ENCODE measurements at regions not wholly inside any gene's neighbourhood (a gene's known extent, or its start where the extent isn't known, plus 50 kb on each side); places are given as distances from the start of the nearest gene placed in this dataset.

DNA sequence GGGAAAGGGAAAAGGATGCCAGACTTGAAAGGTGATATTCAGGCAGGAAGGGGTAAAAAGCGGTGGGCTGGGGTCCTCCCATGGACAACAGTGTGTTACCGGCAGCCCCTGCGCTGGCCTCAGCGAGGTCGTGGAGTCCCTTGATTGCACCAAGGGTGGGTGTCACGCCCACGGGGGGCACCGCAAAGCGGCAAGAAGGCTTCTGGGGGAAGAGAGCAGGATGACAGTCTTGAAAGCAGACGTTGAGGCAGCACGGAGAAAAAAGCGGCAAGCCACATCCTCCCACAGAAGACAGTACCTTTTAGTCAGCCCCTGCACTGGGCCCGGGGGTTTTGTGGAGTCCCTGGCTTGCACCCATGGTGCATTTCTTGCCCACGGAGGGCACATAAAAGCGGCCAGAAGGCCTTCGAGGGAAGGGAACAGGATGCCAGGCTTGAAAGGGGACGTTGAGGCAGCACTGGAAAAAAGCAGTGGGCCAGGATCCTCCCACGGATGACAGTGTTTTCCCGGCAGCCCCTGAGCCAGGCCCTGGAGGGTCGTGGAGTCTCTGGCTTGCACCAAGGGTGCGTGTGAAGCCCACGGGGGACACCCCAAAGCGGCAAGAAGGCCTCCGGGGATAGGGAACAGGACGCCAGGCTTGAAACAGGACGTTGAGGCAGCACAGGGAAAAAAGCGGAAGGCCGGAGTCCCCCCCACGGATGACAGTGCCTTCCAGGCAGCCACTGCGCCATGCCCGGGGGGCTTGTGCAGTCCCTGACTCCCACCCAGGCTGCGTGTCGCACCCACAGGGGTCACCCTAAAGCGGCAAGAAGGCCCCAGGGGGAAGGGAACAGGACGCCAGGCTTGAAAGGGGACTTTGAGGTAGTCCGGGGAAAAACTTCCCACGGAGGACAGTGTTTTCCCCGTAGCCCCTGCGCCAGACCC is 162.2 kb upstream of the ALG10B start:
- DNase-seq = no peak
- Histone ChIP-seq H3K27ac (no peak overlapping the region), H3K9me3 (peaks cover 0 to 8% (median 0%) of the 10 kb centered on the region in 12 donors), H3K36me3 (no peaks in the 10 kb centered on the region), H3K4me1 (no peaks in the 10 kb centered on the region), H3K4me3 (no peak overlapping the region), H3K27me3 (no peaks in the 10 kb centered on the region)
- ATAC-seq = no peak
- intact Hi-C loops (cut with DNase I) = loop anchor here in 1 of 10 donors (10.0 kb wide), 1 partner anchor 140 kb away; no protein-coding TSS in a partner anchor
- 83 to 88% (median 85%) methylated on average over 37 to 39 of the region's 39 CpGs for WGBS, 4 donors
- TF ChIP-seq, protein P1, sequence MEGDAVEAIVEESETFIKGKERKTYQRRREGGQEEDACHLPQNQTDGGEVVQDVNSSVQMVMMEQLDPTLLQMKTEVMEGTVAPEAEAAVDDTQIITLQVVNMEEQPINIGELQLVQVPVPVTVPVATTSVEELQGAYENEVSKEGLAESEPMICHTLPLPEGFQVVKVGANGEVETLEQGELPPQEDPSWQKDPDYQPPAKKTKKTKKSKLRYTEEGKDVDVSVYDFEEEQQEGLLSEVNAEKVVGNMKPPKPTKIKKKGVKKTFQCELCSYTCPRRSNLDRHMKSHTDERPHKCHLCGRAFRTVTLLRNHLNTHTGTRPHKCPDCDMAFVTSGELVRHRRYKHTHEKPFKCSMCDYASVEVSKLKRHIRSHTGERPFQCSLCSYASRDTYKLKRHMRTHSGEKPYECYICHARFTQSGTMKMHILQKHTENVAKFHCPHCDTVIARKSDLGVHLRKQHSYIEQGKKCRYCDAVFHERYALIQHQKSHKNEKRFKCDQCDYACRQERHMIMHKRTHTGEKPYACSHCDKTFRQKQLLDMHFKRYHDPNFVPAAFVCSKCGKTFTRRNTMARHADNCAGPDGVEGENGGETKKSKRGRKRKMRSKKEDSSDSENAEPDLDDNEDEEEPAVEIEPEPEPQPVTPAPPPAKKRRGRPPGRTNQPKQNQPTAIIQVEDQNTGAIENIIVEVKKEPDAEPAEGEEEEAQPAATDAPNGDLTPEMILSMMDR (IDR thresholded peaks at IDR 0.05) = no peak
- no peak for TF ChIP-seq POLR2A (IDR thresholded peaks at IDR 0.05)

DNA sequence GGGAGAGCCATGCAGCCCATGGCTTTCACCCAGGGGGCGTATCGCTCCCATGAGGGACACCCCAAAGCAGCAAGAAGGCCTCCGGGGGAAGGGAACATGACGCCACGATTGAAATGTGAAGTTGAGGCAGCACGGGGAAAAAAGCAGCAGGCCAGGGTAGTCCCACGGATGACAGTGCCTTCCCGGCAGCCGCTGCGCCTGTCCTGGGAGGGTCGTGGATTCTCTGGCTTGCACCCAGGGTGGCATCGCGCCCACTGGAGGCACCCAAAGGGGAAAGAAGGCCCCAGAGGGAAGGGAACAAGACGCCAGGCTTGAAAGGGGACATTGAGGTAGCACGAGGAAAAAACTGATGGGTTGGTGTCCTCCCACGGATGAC is 161.6 kb upstream of the ALG10B start:
- Histone ChIP-seq H3K36me3 (no peaks in the 10 kb centered on the region), H3K27me3 (no peaks in the 10 kb centered on the region), H3K4me3 (no peak overlapping the region), H3K27ac (no peak overlapping the region), H3K4me1 (no peaks in the 10 kb centered on the region), H3K9me3 (peaks cover 0 to 8% (median 0%) of the 10 kb centered on the region in 12 donors)
- WGBS, 4 donors = 83 to 87% (median 85%) methylated on average over 16 of the region's 16 CpGs
- TF ChIP-seq, protein P1 (IDR thresholded peaks at IDR 0.05) = no peak
- TF ChIP-seq POLR2A (IDR thresholded peaks at IDR 0.05) = no peak
- DNase-seq (no peak), ATAC-seq (no peak)
- intact Hi-C loops (cut with DNase I) = loop anchor here in 1 of 10 donors (10.0 kb wide), 1 partner anchor 140 kb away; no protein-coding TSS in a partner anchor

DNA sequence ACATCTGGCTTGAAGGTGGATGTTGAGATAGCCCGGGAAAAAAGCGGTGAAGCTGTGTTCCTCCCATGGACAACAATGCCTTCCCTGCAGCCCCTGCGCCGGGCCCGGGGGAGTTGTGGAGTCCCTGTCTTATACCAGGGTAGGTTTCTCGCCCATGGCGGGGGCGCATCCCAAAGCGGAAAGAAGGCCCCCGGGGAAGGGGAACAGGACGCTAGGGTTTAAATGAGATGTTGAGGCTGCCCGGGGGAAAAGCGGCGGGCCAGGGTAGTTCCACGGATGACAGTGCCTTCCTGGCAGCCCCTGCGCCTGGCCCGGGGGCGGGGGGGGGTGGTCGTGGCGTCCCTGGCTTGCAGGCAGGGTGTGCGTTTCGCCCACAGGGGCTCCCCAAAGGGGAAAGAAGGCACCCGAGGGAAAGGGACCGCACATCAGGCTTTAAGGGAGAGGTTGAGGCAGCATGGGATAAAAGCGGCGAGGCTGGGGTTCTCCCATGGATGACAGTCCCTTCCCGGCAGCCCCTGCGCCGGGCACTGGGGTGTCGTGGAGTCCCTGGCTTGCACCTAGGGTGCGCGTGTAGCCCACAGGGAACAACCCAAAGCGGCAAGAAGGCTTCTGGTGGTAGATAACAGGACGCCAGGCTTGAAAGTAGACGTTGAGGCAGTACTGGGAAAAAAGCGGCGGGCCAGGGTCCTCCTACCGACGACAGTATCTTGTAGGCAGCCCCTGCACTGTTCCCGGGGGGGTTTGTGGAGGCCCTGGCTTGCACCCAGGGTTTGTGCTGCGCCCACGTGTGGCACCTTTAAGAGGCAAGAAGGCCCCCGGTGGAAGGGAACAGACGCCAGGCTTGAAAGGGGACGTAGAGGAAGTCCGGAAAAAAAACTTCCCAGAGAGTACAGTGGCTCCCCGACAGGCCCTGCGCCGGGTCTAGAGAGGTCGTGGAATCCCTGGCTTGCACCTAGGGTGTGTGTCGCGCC is 160.8 kb upstream of the ALG10B start:
- TF ChIP-seq POLR2A (IDR thresholded peaks at IDR 0.05) = no peak
- TF ChIP-seq, protein P1 (IDR thresholded peaks at IDR 0.05) = no peak
- H3K27ac ChIP-seq = no peak overlapping the region
- intact Hi-C loops (cut with DNase I) = loop anchor here in 1 of 10 donors (10.0 kb wide), 1 partner anchor 139 kb away; no protein-coding TSS in a partner anchor
- no peak for DNase-seq
- H3K4me3 ChIP-seq = no peak overlapping the region
- no peaks in the 10 kb centered on the region for H3K36me3 ChIP-seq
- 80 to 83% (median 82%) methylated on average over 52 of the region's 52 CpGs for WGBS, 4 donors
- H3K4me1 ChIP-seq = no peaks in the 10 kb centered on the region
- no peaks in the 10 kb centered on the region for H3K27me3 ChIP-seq
- ATAC-seq = no peak
- H3K9me3 ChIP-seq = peaks cover 0 to 8% (median 0%) of the 10 kb centered on the region in 12 donors

Data from heart left ventricle (tissue), 16 donors.